NCI-H1417 (cell line): ENCODE measurements at regions not wholly inside any gene's neighbourhood (a gene's known extent, or its start where the extent isn't known, plus 50 kb on each side); places are given as distances from the start of the nearest gene placed in this dataset.

ENCODE experiments used
- DNase-seq, 3 experiments: peaks; one replicate each; lab custom pipeline; 2025; lab: John Stamatoyannopoulos, UW

GRCh38 chr5:56549096-56549886, 266.1 kb upstream of the MAP3K1 start:
- no peak for DNase-seq

DNA sequence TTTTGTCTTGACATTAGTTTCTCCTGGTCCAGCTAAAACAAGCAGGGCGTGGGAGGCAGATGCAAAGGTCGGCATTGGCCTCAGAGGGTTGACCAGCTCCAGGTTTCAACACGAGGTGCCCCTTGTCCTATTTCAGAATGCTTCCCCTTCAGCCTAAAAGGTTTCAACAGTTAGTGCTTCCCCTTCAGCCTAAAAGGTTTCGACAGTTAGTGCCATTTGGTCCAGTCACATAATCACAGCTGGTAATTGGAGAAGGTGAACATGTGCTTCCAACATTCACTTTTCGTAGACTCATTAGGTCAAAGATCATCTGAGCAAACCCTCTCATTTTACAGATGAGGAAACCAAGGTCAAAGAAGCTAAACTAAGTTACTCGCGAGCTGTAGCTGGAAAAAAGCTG, 270.3 kb upstream of the MAP3K1 start:
- DNase-seq = no peak

- no peak for DNase-seq
Measured at GRCh38 chr5:56543441-56544388, 271.6 kb upstream of the MAP3K1 start.

- no peak for DNase-seq
Measured at GRCh38 chr5:56540266-56540665, 275.1 kb upstream of the MAP3K1 start.

GRCh38 chr5:56538580-56538979, 276.8 kb upstream of the MAP3K1 start:
- no peak for DNase-seq

- no peak for DNase-seq
Measured at GRCh38 chr5:56535347-56535746, 280.0 kb upstream of the MAP3K1 start.

DNA sequence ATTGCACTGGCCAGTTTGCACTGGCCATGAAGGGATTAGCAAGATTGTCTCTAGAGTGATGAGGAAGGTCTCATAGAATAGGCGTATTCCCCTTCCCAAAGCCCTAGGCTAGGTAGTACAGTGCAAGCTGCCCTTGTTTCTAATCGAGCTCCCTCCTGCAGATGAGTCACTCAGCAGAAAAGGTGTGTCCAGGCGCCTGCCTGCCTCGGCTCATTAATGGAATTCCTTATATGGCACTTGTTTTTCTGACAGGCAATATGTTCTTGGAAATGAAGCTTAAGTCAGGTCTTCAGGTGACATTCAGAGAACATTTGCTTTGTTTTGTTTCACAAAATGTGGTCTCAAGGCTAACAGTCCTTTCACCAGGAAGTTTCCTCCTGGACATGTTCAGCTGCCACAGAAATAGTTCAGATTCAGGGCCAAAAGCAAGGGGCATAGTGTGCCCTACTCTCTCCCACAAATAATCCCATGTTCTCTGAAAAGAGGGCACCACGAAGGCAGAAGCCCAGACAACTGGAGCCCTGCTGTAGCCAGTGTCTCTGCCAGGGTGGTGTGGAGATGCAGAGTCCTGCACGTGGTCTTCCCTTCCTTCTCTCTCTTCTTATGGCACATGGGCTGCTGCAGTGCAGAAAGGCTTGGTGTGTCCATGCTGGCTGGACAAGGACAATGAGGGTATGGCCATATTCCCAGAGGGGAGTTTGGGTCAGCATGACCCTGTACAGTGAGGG, 281.1 kb upstream of the MAP3K1 start:
- DNase-seq = no peak

DNA sequence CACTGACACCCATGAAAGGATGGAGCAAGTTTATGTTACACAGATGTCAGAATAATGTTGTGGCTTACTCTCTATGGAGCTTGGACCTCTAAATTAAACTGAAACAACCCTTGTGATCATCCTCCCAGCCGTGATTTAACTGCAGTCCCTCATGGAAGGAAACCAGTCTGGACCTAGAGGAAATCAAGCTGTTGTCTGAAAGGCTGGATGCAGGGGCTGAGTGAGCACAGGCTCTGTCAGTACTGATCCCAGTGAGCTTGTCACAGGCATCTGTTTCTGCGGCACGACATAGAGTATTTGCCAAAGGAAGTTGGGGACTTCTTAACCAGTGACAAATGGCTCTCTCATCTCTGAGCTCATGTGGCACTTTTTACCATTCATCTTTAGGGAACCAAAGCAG, 282.9 kb upstream of the MAP3K1 start:
- no peak for DNase-seq

DNA sequence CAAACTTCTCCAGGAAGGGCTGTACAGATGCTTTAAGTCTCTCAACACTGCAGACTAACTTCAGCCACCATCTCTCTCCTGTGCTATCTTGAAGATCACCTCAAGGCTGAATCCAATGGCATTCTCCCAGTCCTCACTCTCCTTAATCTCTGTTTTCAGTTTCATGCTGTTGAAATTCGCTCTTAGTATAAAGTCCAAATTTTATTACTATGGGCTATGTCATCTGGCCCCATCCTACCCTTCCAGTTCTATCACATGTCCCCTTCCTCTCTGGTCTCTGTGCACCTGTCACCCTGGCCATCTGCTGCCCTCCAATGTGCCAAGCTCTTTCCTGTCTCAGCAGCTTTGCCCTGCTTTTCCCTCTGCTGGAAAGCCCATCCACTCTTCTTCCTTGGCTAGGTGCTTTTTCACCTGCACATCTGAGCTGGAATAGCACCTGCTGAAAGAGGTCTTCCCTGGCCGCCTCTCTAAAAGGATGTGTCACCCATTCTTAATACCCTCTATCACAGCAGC, 284.7 kb upstream of the MAP3K1 start:
- DNase-seq = no peak

- peak in 1 of 3 experiments; percentile 2 for DNase-seq
Measured at GRCh38 chr5:56529666-56530430, 285.5 kb upstream of the MAP3K1 start.

DNA sequence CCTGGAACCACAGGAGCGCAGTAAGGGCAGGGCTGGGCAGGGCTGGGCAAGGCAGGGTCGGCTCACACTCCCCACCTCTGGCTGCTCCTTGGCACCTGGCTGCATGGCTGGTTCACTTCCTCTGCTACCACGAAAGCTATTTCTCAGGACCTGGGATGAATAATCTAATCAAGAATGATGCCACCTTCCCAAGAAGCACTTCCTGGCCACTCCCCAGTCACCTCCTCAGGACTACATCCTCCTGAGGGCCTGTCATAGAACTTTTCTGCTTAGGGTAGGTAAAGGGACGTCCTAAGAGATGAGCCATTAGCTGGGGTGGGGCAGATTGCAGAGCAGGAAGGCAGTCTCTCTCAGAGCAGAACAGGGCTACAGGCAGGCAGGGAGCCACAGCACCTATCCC, 288.2 kb upstream of the MAP3K1 start:
- DNase-seq = no peak

- DNase-seq = no peak
Measured at GRCh38 chr5:56525113-56525512, 290.2 kb upstream of the MAP3K1 start.

- DNase-seq = peak in 1 of 3 experiments; percentile 2
Measured at GRCh38 chr5:56523790-56524575, 290.9 kb upstream of the ANKRD55 start.

- no peak for DNase-seq
Measured at GRCh38 chr5:56522960-56523359, 289.8 kb upstream of the ANKRD55 start.

DNA sequence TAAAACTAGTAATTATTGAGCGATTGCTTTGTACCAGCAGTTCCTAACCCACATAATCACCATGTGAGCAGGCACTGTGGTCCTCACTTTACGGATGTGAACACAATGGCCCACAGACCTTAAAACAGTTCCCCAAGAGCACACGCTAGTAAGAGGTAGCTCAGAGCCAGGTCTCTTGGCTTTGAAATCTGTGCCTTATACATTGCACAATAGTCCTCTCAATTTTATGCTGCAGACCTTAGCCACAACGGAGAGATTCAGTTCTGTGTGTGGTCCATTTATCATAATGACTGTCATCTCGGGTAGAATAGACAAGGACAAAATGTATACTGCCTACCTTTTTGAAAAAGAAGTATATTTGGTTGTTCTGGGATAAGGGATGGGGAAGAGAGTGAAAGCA, 289.0 kb upstream of the ANKRD55 start:
- DNase-seq = peak in 1 of 3 experiments; percentile 6

GRCh38 chr5:56520986-56521730, 288.0 kb upstream of the ANKRD55 start:
- no peak for DNase-seq

- DNase-seq = no peak
Measured at GRCh38 chr5:56518820-56519219, 285.7 kb upstream of the ANKRD55 start.

GRCh38 chr5:56517011-56517416, 283.9 kb upstream of the ANKRD55 start:
- DNase-seq = peak in 1 of 3 experiments; percentile 14

DNA sequence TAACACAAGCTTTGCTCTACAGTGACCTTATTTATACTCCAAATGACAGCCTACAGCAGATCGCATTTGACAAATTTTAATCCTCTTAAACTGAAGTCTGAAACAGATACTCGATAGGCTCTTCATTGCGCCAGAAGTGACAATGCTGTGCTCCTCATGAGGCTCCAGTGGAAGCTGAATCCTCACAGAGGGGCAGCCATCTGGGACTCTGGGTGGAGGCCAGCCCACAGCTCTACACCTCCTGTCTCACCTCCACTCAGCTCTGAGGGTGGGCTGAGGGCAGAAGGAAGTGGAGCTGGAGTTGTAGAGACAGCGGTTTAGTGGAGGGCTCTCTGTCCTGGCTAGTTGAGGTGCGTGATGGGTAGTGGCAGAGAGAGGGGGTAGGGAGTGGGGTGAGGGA, 283.3 kb upstream of the ANKRD55 start:
- no peak for DNase-seq

DNA sequence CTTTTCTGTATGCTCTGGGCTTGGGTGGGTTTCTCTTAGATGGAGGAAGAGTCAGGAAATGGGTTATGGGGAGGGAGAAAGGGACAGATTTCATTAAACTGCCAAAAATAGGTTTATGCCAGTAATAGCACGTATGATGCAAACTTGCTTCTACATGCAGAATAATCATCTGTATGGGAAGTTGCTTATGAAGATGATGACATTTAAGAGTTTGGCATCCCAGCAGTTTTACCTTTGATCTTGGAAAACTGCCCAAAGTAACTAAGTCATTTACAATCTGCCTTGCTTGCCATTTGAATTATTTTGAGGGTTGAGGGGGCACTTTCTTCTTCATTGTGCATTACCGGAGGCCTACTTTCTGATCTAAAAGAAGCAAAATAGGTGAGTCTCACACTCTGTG, 282.9 kb upstream of the ANKRD55 start:
- DNase-seq = no peak
